ENCODE measurements at regions not wholly inside any gene's neighbourhood (a gene's known extent, or its start where the extent isn't known, plus 50 kb on each side); places are given as distances from the start of the nearest gene placed in this dataset.
"Not testable (repeated sequence)": the region's sequence is repeated elsewhere in the genome, so short reads cannot be mapped to it uniquely, and the experiment has no call there.

DNA sequence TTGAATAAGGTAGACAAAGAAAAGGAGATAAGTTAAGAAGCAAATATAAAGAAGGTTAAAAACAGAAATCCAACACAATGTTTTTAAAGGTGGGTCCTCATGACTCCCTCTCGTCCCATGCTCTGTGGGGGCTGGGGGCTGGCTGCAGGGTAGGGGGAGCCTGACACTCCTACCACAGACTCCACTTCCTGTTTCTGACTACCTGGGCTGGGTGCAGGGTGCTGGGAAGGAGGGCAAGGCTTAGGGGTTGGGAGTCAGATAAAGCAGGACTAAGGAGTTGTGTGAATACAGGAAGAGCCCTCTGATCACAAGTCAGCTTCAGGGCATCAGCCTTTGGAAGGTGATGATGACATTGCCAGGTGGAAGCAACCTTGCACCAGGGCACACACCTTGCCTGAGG is 277.0 kb upstream of the SGK1 start:
- H3K27ac Mint-ChIP-seq: no peak overlapping the region
- H3K4me1 Mint-ChIP-seq: peaks cover 2% of the 10 kb centered on the region
- H3K27me3 Mint-ChIP-seq: no peaks in the 10 kb centered on the region
- no peak overlapping the region for H3K4me3 Mint-ChIP-seq
- H3K9me3 ChIP-seq (ENCODE audit: control insufficient read depth, low read length, poor library complexity, severe bottlenecking): no peaks in the 10 kb centered on the region
- no peak for ATAC-seq
- no peak for DNase-seq
- H3K36me3 Mint-ChIP-seq (ENCODE audit: low read depth): no peaks in the 10 kb centered on the region

DNA sequence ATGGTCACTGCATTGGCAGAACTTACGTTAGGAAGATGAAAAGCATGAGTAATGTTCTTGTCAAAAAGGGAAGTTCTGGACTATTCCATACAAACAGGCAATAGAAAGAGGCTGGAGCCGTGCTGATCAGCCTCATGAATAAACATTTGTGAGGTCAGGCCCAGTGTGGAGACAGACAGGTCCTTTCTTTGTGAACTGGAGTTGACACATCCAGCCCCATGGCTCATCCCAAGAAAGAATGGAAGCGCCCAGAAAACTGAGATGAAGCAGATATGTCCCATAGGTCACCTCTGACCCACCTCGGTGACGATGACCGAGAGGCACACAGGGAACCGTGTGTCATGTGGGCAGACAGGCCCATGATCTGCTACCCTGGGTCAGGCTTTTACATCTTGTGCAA is 276.0 kb upstream of the SGK1 start:
- Mint-ChIP-seq H3K27ac (no peak overlapping the region), H3K27me3 (no peaks in the 10 kb centered on the region), H3K4me1 (peaks cover 2% of the 10 kb centered on the region), H3K4me3 (no peak overlapping the region), H3K36me3 (ENCODE audit: low read depth) (no peaks in the 10 kb centered on the region)
- DNase-seq (no peak), ATAC-seq (no peak)
- H3K9me3 ChIP-seq (ENCODE audit: control insufficient read depth, low read length, poor library complexity, severe bottlenecking): no peaks in the 10 kb centered on the region

DNA sequence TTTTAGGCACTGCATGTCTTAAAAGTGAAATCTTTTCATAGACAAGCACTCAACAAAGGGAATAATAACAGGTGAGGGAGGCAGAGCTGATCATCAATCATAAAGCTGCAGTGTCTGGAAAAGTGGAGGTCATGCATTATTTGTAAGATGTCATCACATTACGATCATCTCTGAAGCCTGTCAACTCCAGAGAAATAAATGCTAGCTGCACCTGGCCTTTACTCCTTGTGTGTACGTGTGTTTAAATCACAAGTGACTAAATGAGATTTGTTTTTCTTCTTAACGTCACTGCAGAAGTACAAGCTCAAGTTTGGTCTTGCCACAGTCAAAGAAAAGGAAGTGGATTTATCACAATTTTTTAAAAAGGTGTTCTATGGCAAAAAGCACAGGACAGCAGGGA is 275.5 kb upstream of the SGK1 start:
- H3K27me3 Mint-ChIP-seq: no peaks in the 10 kb centered on the region
- H3K36me3 Mint-ChIP-seq (ENCODE audit: low read depth): no peaks in the 10 kb centered on the region
- H3K4me3 Mint-ChIP-seq: no peak overlapping the region
- H3K4me1 Mint-ChIP-seq: no peaks in the 10 kb centered on the region
- DNase-seq (no peak), ATAC-seq (no peak)
- H3K9me3 ChIP-seq (ENCODE audit: control insufficient read depth, low read length, poor library complexity, severe bottlenecking): no peaks in the 10 kb centered on the region
- H3K27ac Mint-ChIP-seq: no peak overlapping the region

DNA sequence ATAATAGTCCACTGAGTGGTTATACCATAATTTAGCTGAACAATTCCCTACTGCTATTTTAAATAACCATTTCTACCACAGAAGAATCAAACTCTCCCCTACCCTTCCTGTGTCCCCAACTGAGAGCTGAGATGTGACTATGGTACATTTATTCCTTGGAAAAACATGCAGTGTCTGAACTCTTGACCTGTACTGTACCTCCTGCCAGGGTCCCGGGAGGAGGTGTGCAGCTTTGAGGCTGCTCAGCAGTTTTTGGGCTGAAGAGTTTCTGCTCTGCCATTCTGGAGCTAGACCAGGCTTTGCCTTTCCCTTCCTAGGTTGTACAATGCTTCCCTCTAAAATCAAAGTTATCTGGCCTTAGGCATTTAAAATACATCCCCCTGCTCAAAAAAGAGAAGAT is 275.1 kb upstream of the SGK1 start:
- ATAC-seq (no peak), DNase-seq (no peak)
- Mint-ChIP-seq H3K27me3 (no peaks in the 10 kb centered on the region), H3K4me3 (no peak overlapping the region), H3K36me3 (ENCODE audit: low read depth) (no peaks in the 10 kb centered on the region), H3K4me1 (no peaks in the 10 kb centered on the region), H3K27ac (no peak overlapping the region)
- no peaks in the 10 kb centered on the region for H3K9me3 ChIP-seq (ENCODE audit: control insufficient read depth, low read length, poor library complexity, severe bottlenecking)

DNA sequence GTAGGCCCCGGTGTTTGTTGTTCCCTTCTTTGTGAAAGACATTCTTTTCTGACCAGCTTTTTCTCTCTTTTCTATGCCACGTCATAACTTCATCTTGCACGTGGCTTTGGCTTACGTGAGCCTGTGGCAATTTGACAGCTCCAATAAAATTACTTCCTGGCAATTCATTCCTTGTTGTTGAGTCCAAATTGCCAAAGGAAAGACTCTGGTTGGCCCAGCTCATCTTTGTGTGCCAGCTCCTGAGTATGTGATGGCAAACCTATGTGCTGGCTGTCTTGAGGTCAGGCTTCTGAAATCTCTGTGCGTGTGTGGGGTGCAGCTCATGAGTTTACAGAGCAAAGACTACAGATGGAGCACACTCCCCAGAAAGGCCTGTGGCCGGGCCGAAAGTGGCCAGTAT is 272.5 kb upstream of the SGK1 start:
- no peaks in the 10 kb centered on the region for H3K4me1 Mint-ChIP-seq
- DNase-seq: no peak
- H3K4me3 Mint-ChIP-seq: no peak overlapping the region
- no peaks in the 10 kb centered on the region for H3K9me3 ChIP-seq (ENCODE audit: control insufficient read depth, low read length, poor library complexity, severe bottlenecking)
- H3K27ac Mint-ChIP-seq: no peak overlapping the region
- H3K36me3 Mint-ChIP-seq (ENCODE audit: low read depth): no peaks in the 10 kb centered on the region
- ATAC-seq: no peak
- H3K27me3 Mint-ChIP-seq: no peaks in the 10 kb centered on the region

DNA sequence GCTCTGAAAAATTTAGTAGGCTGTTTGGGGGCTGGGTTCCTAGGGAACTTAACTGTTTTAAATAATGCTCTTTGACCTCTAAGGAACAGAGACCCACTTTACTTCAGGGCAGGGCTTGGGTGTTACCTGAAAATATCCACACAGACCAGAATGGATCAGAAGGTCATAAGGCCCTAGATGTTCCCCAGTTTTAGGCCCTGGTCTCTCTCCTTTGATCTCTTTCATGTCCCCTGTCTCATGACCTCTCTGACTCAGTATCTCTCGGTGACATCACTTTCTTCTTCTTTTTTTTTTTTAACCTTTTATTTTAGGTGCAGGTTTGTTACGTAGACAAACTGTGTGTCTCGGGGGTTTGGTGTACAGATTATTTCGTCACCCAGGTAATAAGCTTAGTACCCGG is 272.1 kb upstream of the SGK1 start:
- no peaks in the 10 kb centered on the region for H3K9me3 ChIP-seq (ENCODE audit: control insufficient read depth, low read length, poor library complexity, severe bottlenecking)
- H3K4me3 Mint-ChIP-seq: no peak overlapping the region
- no peaks in the 10 kb centered on the region for H3K36me3 Mint-ChIP-seq (ENCODE audit: low read depth)
- no peak for DNase-seq
- H3K27me3 Mint-ChIP-seq: no peaks in the 10 kb centered on the region
- H3K4me1 Mint-ChIP-seq: no peaks in the 10 kb centered on the region
- no peak for ATAC-seq
- H3K27ac Mint-ChIP-seq: no peak overlapping the region

DNA sequence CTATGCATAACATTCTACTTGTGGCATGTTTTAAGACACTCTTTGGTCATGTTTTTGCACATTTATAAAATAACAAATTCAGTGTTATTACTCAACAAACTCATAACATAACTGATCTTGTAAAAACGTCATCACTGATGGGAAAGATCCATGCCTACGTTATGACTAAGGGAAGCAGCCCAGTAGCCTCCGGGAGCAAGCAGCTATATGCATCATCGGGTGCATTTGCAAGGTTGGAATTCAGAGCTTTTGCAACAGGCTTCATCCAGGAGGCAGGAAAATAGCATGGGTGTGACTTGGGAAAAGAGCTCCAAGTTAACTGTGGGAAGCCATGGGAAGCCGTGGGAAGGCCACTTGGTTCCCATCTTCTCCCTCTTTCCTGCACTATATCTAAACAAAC is 271.6 kb upstream of the SGK1 start:
- no peak overlapping the region for H3K27ac Mint-ChIP-seq
- no peak for DNase-seq
- no peak for ATAC-seq
- H3K27me3 Mint-ChIP-seq: no peaks in the 10 kb centered on the region
- no peaks in the 10 kb centered on the region for H3K36me3 Mint-ChIP-seq (ENCODE audit: low read depth)
- H3K9me3 ChIP-seq (ENCODE audit: control insufficient read depth, low read length, poor library complexity, severe bottlenecking): no peaks in the 10 kb centered on the region
- H3K4me1 Mint-ChIP-seq: no peaks in the 10 kb centered on the region
- no peak overlapping the region for H3K4me3 Mint-ChIP-seq

DNA sequence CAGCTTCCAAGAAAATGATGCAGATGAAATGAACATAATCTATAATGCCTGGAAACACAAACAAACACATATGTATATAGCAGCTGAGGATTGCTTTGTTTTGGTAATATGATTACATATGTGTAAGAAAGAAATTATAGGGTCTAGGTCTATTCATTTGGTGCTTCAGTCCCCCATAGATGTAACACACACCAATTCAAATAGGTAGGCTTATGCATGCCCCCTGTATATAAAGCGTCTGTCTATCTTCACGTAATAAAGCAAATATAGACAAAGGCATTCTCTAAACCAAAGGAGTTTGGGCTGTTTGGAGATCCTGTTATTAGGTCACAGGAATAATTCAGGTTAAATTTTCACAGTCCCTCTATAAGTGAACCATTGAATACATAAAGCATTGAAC is 270.4 kb upstream of the SGK1 start:
- Mint-ChIP-seq H3K4me3 (no peak overlapping the region), H3K27me3 (no peaks in the 10 kb centered on the region), H3K27ac (no peak overlapping the region), H3K4me1 (no peaks in the 10 kb centered on the region), H3K36me3 (ENCODE audit: low read depth) (no peaks in the 10 kb centered on the region)
- H3K9me3 ChIP-seq (ENCODE audit: control insufficient read depth, low read length, poor library complexity, severe bottlenecking): no peaks in the 10 kb centered on the region
- no peak for ATAC-seq
- no peak for DNase-seq

DNA sequence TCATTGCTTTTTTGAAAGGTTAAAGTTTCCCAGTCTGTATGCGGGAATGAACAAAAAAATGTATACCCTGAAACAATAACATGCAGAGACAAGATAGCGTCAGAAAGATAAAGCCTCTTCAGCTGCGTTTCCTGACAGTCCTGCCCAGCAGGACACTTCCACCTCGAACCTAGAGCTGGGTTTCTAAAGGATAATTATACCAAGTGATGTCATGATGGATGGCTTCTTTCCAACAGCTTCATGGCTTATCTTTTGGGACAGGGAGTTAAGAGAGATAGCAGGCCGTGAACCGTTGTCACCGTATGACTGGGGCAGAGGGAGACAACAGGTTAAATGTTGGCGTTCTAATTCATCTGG is 267.6 kb upstream of the SGK1 start:
- H3K36me3 Mint-ChIP-seq (ENCODE audit: low read depth): peaks cover 2% of the 10 kb centered on the region
- no peaks in the 10 kb centered on the region for H3K9me3 ChIP-seq (ENCODE audit: control insufficient read depth, low read length, poor library complexity, severe bottlenecking)
- H3K4me1 Mint-ChIP-seq: no peaks in the 10 kb centered on the region
- no peaks in the 10 kb centered on the region for H3K27me3 Mint-ChIP-seq
- DNase-seq (no peak), ATAC-seq (no peak)
- no peak overlapping the region for H3K27ac Mint-ChIP-seq
- no peak overlapping the region for H3K4me3 Mint-ChIP-seq

DNA sequence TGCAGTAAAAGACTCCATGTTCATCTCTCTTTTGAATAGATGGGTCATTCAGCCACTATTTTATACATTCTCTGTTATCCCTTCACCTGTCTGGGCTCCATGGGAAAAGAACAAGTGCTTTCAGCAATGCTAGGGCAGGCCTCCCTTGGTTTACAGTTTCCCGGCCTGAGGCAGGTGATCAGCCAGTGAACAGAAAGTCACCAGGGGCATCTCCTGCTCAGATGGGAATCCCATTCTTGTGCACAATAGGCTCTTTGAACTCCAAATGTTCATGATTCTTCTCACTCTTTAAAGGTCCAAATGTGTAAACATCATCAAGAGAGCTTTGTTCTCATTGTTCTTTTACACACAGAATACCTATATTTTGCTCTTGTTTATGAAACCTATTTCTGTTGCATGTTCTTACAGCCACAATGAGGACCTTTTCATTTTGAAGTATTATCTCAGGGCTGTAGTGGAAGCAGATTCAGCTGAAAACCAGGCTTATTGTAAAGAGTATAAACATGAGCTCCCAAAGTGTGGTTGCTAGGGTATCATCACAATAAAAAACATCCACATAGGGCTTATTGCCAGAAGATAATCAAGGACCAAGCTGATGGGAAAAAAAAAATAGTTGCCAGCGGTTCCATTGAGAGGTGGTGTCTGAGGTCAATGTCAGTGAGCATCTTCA is 267.1 kb upstream of the SGK1 start:
- H3K36me3 Mint-ChIP-seq (ENCODE audit: low read depth): peaks cover 2% of the 10 kb centered on the region
- H3K9me3 ChIP-seq (ENCODE audit: control insufficient read depth, low read length, poor library complexity, severe bottlenecking): no peaks in the 10 kb centered on the region
- no peak overlapping the region for H3K4me3 Mint-ChIP-seq
- ATAC-seq (no peak), DNase-seq (no peak)
- H3K27ac Mint-ChIP-seq: no peak overlapping the region
- H3K27me3 Mint-ChIP-seq: no peaks in the 10 kb centered on the region
- no peaks in the 10 kb centered on the region for H3K4me1 Mint-ChIP-seq

DNA sequence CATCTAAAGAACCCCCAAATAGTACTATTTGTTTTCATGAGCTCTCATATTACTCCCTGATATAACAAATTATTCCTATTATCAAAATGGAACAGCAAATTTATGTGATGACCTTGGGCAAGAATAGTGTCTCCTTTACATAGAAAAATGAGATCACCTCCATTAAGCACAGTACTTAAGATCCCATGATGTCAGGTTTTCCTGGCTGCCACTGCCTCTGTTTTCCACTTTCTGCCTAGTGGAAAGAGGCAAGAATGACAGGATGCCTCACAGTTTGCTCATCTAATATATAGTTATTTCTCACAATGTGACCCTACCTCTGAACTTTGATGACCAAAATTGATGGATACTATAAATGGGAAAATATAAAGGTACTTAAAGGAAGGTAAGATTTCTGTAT is 260.1 kb upstream of the SGK1 start:
- Mint-ChIP-seq H3K27me3 (no peaks in the 10 kb centered on the region), H3K27ac (peak overlapping the region; percentile 5), H3K4me3 (no peak overlapping the region), H3K4me1 (no peaks in the 10 kb centered on the region), H3K36me3 (ENCODE audit: low read depth) (peaks cover 2% of the 10 kb centered on the region)
- no peaks in the 10 kb centered on the region for H3K9me3 ChIP-seq (ENCODE audit: control insufficient read depth, low read length, poor library complexity, severe bottlenecking)
- ATAC-seq (no peak), DNase-seq (no peak)

DNA sequence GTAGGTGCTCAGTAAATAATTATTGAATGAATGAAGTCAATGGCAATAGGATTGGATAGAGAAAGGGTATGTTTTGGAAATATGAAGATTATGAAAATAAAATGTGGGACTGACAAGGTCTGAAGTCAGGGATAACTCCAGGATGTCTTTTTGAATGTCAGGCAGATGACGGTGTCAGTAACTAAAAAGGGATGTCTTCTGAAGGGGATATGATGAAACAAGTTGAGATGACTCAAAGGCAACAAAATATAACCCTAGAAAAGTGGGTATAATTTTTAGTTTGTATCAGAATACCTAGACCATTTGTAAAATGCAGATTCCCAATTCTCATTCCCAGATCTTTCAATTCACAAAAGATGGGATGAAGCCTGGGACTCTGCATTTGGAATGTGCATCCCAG is 257.3 kb upstream of the SGK1 start:
- H3K4me3 Mint-ChIP-seq: no peak overlapping the region
- H3K36me3 Mint-ChIP-seq (ENCODE audit: low read depth): no peaks in the 10 kb centered on the region
- no peak overlapping the region for H3K27ac Mint-ChIP-seq
- ATAC-seq: no peak
- H3K27me3 Mint-ChIP-seq: peaks cover 5% of the 10 kb centered on the region
- H3K9me3 ChIP-seq (ENCODE audit: control insufficient read depth, low read length, poor library complexity, severe bottlenecking): no peaks in the 10 kb centered on the region
- H3K4me1 Mint-ChIP-seq: peaks cover 1% of the 10 kb centered on the region
- DNase-seq: no peak

DNA sequence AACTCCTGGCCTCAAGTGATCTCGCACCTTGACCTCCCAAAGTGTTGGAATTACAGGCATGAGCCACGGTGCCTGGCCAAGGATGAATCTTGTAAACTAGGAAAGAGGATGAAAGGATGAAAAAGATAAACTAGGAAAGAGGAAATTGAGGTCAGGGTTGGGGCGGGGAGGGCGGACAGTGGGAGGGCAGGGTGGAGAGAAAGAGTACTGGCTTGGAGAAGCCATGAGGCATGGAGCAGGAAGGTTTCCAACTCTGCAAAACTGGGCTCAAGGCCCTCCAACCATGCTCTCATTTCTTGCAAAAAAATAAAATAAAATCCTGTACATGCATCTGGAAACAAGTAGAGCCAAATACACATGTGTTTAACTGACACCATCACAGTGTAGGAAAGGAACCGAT is 256.6 kb upstream of the SGK1 start:
- peaks cover 8% of the 10 kb centered on the region for H3K4me1 Mint-ChIP-seq
- H3K36me3 Mint-ChIP-seq (ENCODE audit: low read depth): no peaks in the 10 kb centered on the region
- H3K4me3 Mint-ChIP-seq: no peak overlapping the region
- H3K27ac Mint-ChIP-seq: no peak overlapping the region
- H3K9me3 ChIP-seq (ENCODE audit: control insufficient read depth, low read length, poor library complexity, severe bottlenecking): no peaks in the 10 kb centered on the region
- no peak for ATAC-seq
- no peak for DNase-seq
- H3K27me3 Mint-ChIP-seq: peaks cover 5% of the 10 kb centered on the region

DNA sequence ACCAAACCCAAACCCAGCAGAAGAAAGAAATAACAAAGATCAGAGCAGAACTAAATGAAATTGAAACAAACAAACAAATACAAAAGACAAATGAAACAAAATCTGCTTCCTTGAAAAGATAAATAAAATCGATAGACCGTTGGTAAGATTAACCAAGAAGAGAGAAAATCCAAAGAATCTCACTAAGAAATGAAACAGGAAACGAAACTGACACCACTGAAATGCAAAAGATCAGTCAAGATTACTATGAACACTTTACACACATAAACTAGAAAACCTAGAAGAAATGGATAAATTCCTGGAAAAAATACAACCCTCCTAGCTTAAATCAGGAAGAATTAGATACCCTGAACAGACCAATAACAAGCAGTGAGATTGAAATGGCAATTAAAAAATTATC is 252.1 kb upstream of the SGK1 start:
- H3K27ac Mint-ChIP-seq, H3K4me3 Mint-ChIP-seq, ATAC-seq: not testable (repeated sequence)

More for the DNA sequence above, 252.1 kb upstream of the SGK1 start:
- H3K4me1 Mint-ChIP-seq: peaks cover 17% of the 10 kb centered on the region
- H3K27me3 Mint-ChIP-seq; DNase-seq; H3K9me3 ChIP-seq (ENCODE audit: control insufficient read depth, low read length, poor library complexity, severe bottlenecking); H3K36me3 Mint-ChIP-seq (ENCODE audit: low read depth): not testable (repeated sequence)

Data from T-helper 17 cell (primary cell).